ENCODE measurements at regions not wholly inside any gene's neighbourhood (a gene's known extent, or its start where the extent isn't known, plus 50 kb on each side); places are given as distances from the start of the nearest gene placed in this dataset.

DNA sequence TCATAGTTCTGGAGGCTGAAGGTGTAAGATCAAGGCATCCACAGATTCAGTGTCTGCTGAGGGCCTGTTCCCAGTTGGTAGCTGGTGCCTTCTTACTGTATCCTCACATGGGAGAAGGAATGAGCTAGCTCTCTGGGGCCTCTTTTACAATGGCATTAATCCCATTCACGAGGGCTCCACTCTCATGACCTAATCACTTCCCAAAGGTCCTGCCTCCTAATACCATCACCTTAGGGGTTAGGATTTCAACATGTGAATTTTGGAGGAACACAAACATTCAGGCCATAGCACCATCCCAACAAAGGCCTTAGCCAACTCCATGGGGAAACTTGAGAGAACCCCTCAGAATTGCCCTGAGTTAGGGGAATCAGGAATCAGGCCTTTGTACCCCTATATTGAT, 66.1 kb upstream of the CREB5 start:
- Histone ChIP-seq H4K20me1 (replicated peaks; ENCODE audit: insufficient read depth) (no peaks in the 10 kb centered on the region), H3K79me2 (replicated peaks; ENCODE audit: insufficient read depth) (no peaks in the 10 kb centered on the region), H2AFZ (no peak overlapping the region), H3K27ac (ENCODE audit: low read depth) (no peak overlapping the region), H3K36me3 (ENCODE audit: insufficient read depth) (no peaks in the 10 kb centered on the region), H3K4me2 (no peak overlapping the region), H3K9me2 (ENCODE audit: insufficient read depth) (no peaks in the 10 kb centered on the region; the same call in 1 of the 2 replicates), H3K27me3 (ENCODE audit: insufficient read depth) (no peaks in the 10 kb centered on the region), H3K4me1 (ENCODE audit: insufficient read depth) (no peaks in the 10 kb centered on the region), H3F3A (replicated peaks; ENCODE audit: low read depth) (no peaks in the 10 kb centered on the region), H3K4me3 (no peak overlapping the region)
- ATAC-seq: no peak
- Mint-ChIP-seq H3K9me3 (no peaks in the 10 kb centered on the region; the same call in 2 of the 3 replicates), H3K4me1 (no peaks in the 10 kb centered on the region), H3K27me3 (ENCODE audit: insufficient read depth, low read depth, poor library complexity) (peaks cover 2% of the 10 kb centered on the region), H3K27ac (no peak overlapping the region), H3K4me3 (no peak overlapping the region), H3K36me3 (ENCODE audit: low read depth) (no peaks in the 10 kb centered on the region)
- DNase-seq (ENCODE audit: low spot score): no peak
- TF ChIP-seq, protein P1, sequence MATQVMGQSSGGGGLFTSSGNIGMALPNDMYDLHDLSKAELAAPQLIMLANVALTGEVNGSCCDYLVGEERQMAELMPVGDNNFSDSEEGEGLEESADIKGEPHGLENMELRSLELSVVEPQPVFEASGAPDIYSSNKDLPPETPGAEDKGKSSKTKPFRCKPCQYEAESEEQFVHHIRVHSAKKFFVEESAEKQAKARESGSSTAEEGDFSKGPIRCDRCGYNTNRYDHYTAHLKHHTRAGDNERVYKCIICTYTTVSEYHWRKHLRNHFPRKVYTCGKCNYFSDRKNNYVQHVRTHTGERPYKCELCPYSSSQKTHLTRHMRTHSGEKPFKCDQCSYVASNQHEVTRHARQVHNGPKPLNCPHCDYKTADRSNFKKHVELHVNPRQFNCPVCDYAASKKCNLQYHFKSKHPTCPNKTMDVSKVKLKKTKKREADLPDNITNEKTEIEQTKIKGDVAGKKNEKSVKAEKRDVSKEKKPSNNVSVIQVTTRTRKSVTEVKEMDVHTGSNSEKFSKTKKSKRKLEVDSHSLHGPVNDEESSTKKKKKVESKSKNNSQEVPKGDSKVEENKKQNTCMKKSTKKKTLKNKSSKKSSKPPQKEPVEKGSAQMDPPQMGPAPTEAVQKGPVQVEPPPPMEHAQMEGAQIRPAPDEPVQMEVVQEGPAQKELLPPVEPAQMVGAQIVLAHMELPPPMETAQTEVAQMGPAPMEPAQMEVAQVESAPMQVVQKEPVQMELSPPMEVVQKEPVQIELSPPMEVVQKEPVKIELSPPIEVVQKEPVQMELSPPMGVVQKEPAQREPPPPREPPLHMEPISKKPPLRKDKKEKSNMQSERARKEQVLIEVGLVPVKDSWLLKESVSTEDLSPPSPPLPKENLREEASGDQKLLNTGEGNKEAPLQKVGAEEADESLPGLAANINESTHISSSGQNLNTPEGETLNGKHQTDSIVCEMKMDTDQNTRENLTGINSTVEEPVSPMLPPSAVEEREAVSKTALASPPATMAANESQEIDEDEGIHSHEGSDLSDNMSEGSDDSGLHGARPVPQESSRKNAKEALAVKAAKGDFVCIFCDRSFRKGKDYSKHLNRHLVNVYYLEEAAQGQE (IDR thresholded peaks at IDR 0.05; ENCODE audit: unreplicated experiment): no peak
- TF ChIP-seq EZH2phosphoT487 (IDR thresholded peaks at IDR 0.05; ENCODE audit: unreplicated experiment) (no peak), NANOG (IDR thresholded peaks at IDR 0.05; ENCODE audit: borderline replicate concordance) (no peak), POLR2AphosphoS5 (IDR thresholded peaks at IDR 0.05; ENCODE audit: low read depth) (no peak), STAT1 (IDR thresholded peaks at IDR 0.05; ENCODE audit: unreplicated experiment) (no peak), ZNF331 (CRISPR knock-in tag; IDR thresholded peaks at IDR 0.05; ENCODE audit: low read depth) (no peak), JUNB (IDR thresholded peaks at IDR 0.05; ENCODE audit: unreplicated experiment) (no peak), ZNF114 (CRISPR knock-in tag; IDR thresholded peaks at IDR 0.05) (no peak), CREB1 (CRISPR knock-in tag; IDR thresholded peaks at IDR 0.05; ENCODE audit: low read depth) (no peak), EZH2 (IDR thresholded peaks at IDR 0.05; ENCODE audit: low read depth, unreplicated experiment) (no peak)
- TF ChIP-seq, protein P2, sequence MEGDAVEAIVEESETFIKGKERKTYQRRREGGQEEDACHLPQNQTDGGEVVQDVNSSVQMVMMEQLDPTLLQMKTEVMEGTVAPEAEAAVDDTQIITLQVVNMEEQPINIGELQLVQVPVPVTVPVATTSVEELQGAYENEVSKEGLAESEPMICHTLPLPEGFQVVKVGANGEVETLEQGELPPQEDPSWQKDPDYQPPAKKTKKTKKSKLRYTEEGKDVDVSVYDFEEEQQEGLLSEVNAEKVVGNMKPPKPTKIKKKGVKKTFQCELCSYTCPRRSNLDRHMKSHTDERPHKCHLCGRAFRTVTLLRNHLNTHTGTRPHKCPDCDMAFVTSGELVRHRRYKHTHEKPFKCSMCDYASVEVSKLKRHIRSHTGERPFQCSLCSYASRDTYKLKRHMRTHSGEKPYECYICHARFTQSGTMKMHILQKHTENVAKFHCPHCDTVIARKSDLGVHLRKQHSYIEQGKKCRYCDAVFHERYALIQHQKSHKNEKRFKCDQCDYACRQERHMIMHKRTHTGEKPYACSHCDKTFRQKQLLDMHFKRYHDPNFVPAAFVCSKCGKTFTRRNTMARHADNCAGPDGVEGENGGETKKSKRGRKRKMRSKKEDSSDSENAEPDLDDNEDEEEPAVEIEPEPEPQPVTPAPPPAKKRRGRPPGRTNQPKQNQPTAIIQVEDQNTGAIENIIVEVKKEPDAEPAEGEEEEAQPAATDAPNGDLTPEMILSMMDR (conservative IDR thresholded peaks at IDR 0.05; ENCODE audit: low read depth in 2 of 2): no peak
- TF ChIP-seq, protein P3, sequence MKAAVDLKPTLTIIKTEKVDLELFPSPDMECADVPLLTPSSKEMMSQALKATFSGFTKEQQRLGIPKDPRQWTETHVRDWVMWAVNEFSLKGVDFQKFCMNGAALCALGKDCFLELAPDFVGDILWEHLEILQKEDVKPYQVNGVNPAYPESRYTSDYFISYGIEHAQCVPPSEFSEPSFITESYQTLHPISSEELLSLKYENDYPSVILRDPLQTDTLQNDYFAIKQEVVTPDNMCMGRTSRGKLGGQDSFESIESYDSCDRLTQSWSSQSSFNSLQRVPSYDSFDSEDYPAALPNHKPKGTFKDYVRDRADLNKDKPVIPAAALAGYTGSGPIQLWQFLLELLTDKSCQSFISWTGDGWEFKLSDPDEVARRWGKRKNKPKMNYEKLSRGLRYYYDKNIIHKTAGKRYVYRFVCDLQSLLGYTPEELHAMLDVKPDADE (IDR thresholded peaks at IDR 0.05): no peak
- TF ChIP-seq, protein P4, sequence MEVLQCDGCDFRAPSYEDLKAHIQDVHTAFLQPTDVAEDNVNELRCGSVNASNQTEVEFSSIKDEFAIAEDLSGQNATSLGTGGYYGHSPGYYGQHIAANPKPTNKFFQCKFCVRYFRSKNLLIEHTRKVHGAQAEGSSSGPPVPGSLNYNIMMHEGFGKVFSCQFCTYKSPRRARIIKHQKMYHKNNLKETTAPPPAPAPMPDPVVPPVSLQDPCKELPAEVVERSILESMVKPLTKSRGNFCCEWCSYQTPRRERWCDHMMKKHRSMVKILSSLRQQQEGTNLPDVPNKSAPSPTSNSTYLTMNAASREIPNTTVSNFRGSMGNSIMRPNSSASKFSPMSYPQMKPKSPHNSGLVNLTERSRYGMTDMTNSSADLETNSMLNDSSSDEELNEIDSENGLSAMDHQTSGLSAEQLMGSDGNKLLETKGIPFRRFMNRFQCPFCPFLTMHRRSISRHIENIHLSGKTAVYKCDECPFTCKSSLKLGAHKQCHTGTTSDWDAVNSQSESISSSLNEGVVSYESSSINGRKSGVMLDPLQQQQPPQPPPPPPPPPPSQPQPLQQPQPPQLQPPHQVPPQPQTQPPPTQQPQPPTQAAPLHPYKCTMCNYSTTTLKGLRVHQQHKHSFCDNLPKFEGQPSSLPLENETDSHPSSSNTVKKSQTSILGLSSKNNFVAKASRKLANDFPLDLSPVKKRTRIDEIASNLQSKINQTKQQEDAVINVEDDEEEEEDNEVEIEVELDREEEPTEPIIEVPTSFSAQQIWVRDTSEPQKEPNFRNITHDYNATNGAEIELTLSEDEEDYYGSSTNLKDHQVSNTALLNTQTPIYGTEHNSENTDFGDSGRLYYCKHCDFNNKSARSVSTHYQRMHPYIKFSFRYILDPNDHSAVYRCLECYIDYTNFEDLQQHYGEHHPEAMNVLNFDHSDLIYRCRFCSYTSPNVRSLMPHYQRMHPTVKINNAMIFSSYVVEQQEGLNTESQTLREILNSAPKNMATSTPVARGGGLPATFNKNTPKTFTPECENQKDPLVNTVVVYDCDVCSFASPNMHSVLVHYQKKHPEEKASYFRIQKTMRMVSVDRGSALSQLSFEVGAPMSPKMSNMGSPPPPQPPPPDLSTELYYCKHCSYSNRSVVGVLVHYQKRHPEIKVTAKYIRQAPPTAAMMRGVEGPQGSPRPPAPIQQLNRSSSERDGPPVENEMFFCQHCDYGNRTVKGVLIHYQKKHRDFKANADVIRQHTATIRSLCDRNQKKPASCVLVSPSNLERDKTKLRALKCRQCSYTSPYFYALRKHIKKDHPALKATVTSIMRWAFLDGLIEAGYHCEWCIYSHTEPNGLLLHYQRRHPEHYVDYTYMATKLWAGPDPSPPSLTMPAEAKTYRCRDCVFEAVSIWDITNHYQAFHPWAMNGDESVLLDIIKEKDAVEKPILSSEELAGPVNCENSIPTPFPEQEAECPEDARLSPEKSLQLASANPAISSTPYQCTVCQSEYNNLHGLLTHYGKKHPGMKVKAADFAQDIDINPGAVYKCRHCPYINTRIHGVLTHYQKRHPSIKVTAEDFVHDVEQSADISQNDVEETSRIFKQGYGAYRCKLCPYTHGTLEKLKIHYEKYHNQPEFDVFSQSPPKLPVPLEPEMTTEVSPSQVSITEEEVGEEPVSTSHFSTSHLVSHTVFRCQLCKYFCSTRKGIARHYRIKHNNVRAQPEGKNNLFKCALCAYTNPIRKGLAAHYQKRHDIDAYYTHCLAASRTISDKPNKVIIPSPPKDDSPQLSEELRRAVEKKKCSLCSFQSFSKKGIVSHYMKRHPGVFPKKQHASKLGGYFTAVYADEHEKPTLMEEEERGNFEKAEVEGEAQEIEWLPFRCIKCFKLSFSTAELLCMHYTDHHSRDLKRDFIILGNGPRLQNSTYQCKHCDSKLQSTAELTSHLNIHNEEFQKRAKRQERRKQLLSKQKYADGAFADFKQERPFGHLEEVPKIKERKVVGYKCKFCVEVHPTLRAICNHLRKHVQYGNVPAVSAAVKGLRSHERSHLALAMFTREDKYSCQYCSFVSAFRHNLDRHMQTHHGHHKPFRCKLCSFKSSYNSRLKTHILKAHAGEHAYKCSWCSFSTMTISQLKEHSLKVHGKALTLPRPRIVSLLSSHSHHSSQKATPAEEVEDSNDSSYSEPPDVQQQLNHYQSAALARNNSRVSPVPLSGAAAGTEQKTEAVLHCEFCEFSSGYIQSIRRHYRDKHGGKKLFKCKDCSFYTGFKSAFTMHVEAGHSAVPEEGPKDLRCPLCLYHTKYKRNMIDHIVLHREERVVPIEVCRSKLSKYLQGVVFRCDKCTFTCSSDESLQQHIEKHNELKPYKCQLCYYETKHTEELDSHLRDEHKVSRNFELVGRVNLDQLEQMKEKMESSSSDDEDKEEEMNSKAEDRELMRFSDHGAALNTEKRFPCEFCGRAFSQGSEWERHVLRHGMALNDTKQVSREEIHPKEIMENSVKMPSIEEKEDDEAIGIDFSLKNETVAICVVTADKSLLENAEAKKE (CRISPR knock-in tag; IDR thresholded peaks at IDR 0.05): no peak

Measured in GM23338 (cell line).